ENCODE measurements at regions not wholly inside any gene's neighbourhood (a gene's known extent, or its start where the extent isn't known, plus 50 kb on each side); places are given as distances from the start of the nearest gene placed in this dataset.
"Not testable (repeated sequence)": the region's sequence is repeated elsewhere in the genome, so short reads cannot be mapped to it uniquely, and the experiment has no call there.

- DNase-seq, result no peak
Measured at GRCh38 chr5:85173469-85173868, 788.8 kb upstream of the EDIL3 start.

GRCh38 chr5:85182344-85182743, 797.7 kb upstream of the EDIL3 start:
- DNase-seq, result no peak

- no peak for DNase-seq
Measured at GRCh38 chr5:85204289-85204688, 819.6 kb upstream of the EDIL3 start.

GRCh38 chr5:85205430-85205829, 820.8 kb upstream of the EDIL3 start:
- no peak for DNase-seq

- no peak for DNase-seq
Measured at GRCh38 chr5:85225388-85225787, 840.7 kb upstream of the EDIL3 start.

GRCh38 chr5:85249204-85249603, 864.5 kb upstream of the EDIL3 start:
- DNase-seq, result no peak

GRCh38 chr5:85263125-85263524, 878.4 kb upstream of the EDIL3 start:
- no peak for DNase-seq

GRCh38 chr5:85266692-85267091, 882.0 kb upstream of the EDIL3 start:
- DNase-seq, result no peak

- no peak for DNase-seq
Measured at GRCh38 chr5:85268194-85268593, 883.5 kb upstream of the EDIL3 start.

- DNase-seq, result no peak
Measured at GRCh38 chr5:85278193-85278592, 893.5 kb upstream of the EDIL3 start.

- DNase-seq, result no peak
Measured at GRCh38 chr5:85288914-85289313, 904.2 kb upstream of the EDIL3 start.

GRCh38 chr5:85293145-85293785, 908.6 kb upstream of the EDIL3 start:
- no peak for DNase-seq

GRCh38 chr5:85304524-85304923, 919.8 kb upstream of the EDIL3 start:
- DNase-seq, result no peak

GRCh38 chr5:85305766-85306165, 921.1 kb upstream of the EDIL3 start:
- DNase-seq, result no peak

GRCh38 chr5:85311536-85311935, 926.9 kb upstream of the EDIL3 start:
- DNase-seq, result no peak

GRCh38 chr5:85320495-85320894, 935.8 kb upstream of the EDIL3 start:
- DNase-seq, result no peak

- DNase-seq, result no peak
Measured at GRCh38 chr5:85333276-85333675, 948.6 kb upstream of the EDIL3 start.

GRCh38 chr5:85337435-85337834, 952.8 kb upstream of the EDIL3 start:
- DNase-seq, result no peak

GRCh38 chr5:85340790-85341189, 956.1 kb upstream of the EDIL3 start:
- DNase-seq, result no peak

GRCh38 chr5:85345818-85346217, 961.1 kb upstream of the EDIL3 start:
- DNase-seq, result no peak

- no peak for DNase-seq
Measured at GRCh38 chr5:85357309-85357708, 972.6 kb upstream of the EDIL3 start.

GRCh38 chr5:85375525-85375924, 990.8 kb upstream of the EDIL3 start:
- no peak for DNase-seq

GRCh38 chr5:85388770-85389169, 1004.1 kb upstream of the EDIL3 start:
- no peak for DNase-seq

- not testable (repeated sequence) for DNase-seq
Measured at GRCh38 chr5:85392309-85392708, 1007.6 kb upstream of the EDIL3 start.

GRCh38 chr5:85395526-85395925, 1010.8 kb upstream of the EDIL3 start:
- no peak for DNase-seq

- no peak for DNase-seq
Measured at GRCh38 chr5:85397451-85397850, 1012.8 kb upstream of the EDIL3 start.
